Activated CD4-positive, alpha-beta memory T cell treated with anti-CD3 and anti-CD28 coated beads for 36 hours (primary cell): ENCODE measurements at regions not wholly inside any gene's neighbourhood (a gene's known extent, or its start where the extent isn't known, plus 50 kb on each side); places are given as distances from the start of the nearest gene placed in this dataset.
"Not testable (repeated sequence)": the region's sequence is repeated elsewhere in the genome, so short reads cannot be mapped to it uniquely, and the experiment has no call there.

Experiments used
- CTCF ChIA-PET: fragments of 350-600 bp; sonication (Branson Sonifier 250); formaldehyde crosslinking; loops from one replicate; lab custom pipeline; 2021; ENCODE audit warnings: antibody characterized with exemption, inconsistent platforms; lab: Charles Lee
- POLR2A ChIA-PET: fragments of 350-600 bp; sonication (Branson Sonifier 250); formaldehyde crosslinking; loops from one replicate; lab custom pipeline; 2021; ENCODE audit warnings: antibody characterized with exemption; lab: Charles Lee
- DNase-seq: peaks from one replicate; pipeline ENCODE4 v3.0.0-alpha.2; 2020
- H3K27ac Mint-ChIP-seq: one replicate; pipeline ENCODE4 v1.8.0; 2021; ENCODE audit warnings: mixed read lengths
- H3K27me3 Mint-ChIP-seq: one replicate; pipeline ENCODE4 v1.8.0; 2021; ENCODE audit warnings: mixed read lengths
- H3K36me3 Mint-ChIP-seq: one replicate; pipeline ENCODE4 v1.8.0; 2021; ENCODE audit warnings: mixed read lengths
- H3K4me1 Mint-ChIP-seq: one replicate; pipeline ENCODE4 v1.8.0; 2021; ENCODE audit warnings: low read depth, mixed read lengths
- H3K4me3 Mint-ChIP-seq: one replicate; pipeline ENCODE4 v1.8.0; 2021; ENCODE audit warnings: mild to moderate bottlenecking, mixed read lengths
- H3K9me3 Mint-ChIP-seq: one replicate; pipeline ENCODE4 v1.8.0; 2021; ENCODE audit warnings: mixed read lengths
- intact Hi-C: fragments of 100-400 bp; cut with micrococcal nuclease; formaldehyde crosslinking; loops from one replicate; pipeline ENCODE4 v1.15.1; 2023

DNA sequence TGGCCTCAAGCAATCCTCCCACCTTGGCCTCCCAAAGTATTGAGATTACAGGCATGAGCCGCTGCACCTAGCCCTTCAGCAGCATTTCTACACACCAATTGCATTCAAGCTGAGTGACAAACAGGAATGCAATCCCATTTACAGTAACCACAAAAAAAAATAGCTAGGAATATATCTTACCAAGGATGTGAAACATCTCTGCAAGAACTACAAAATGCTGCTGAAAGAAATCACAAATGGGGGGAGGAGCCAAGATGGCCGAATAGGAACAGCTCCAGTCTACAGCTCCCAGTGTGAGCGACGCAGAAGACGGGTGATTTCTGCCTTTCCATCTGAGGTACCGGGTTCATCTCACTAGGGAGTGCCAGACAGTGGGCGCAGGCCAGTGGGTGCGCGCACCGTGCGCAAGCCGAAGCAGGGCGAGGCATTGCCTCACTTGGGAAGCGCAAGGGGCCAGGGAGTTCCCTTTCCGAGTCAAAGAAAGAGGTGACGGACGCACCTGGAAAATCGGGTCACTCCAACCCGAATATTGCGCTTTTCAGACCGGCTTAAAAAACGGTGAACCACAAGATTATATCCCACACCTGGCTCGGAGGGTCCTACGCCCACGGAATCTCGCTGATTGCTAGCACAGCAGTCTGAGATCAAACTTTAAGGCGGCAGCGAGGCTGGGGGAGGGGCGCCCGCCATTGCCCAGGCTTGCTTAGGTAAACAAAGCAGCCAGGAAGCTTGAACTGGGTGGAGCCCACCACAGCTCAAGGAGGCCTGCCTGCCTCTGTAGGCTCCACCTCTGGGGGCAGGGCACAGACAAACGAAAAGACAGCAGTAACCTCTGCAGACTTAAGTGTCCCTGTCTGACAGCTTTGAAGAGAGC, 116.1 kb upstream of the GRB10 start:
- H3K4me3 Mint-ChIP-seq, DNase-seq, CTCF ChIA-PET, H3K9me3 Mint-ChIP-seq, H3K4me1 Mint-ChIP-seq, intact Hi-C loops, H3K27ac Mint-ChIP-seq, POLR2A ChIA-PET, H3K36me3 Mint-ChIP-seq: not testable (repeated sequence)
- H3K27me3 Mint-ChIP-seq: peaks cover 13% of the 10 kb centered on the region

GRCh38 chr7:50887061-50887460, 104.4 kb upstream of the GRB10 start:
- POLR2A ChIA-PET, H3K4me3 Mint-ChIP-seq, H3K27me3 Mint-ChIP-seq, H3K9me3 Mint-ChIP-seq, CTCF ChIA-PET, H3K36me3 Mint-ChIP-seq, DNase-seq, intact Hi-C loops, H3K27ac Mint-ChIP-seq, H3K4me1 Mint-ChIP-seq: not testable (repeated sequence)

GRCh38 chr7:50872437-50872836, 89.7 kb upstream of the GRB10 start:
- Mint-ChIP-seq H3K36me3 (no peaks in the 10 kb centered on the region), H3K4me1 (no peaks in the 10 kb centered on the region)
- intact Hi-C loops: no loop called here

GRCh38 chr7:50869108-50869725, 86.5 kb upstream of the GRB10 start:
- H3K9me3 Mint-ChIP-seq: no peaks in the 10 kb centered on the region
- DNase-seq: no peak
- no peaks in the 10 kb centered on the region for H3K36me3 Mint-ChIP-seq
- no peak overlapping the region for H3K4me3 Mint-ChIP-seq
- no peaks in the 10 kb centered on the region for H3K4me1 Mint-ChIP-seq
- H3K27me3 Mint-ChIP-seq: peaks cover 12% of the 10 kb centered on the region
- intact Hi-C loops: no loop called here
- POLR2A ChIA-PET: no interaction called here
- no peak overlapping the region for H3K27ac Mint-ChIP-seq
- CTCF ChIA-PET: no interaction called here

More at GRCh38 chr7:50872437-50872836, 89.7 kb upstream of the GRB10 start:
- ChIA-PET CTCF (no interaction called here), POLR2A (no interaction called here)
- Mint-ChIP-seq H3K9me3 (no peaks in the 10 kb centered on the region), H3K4me3 (no peak overlapping the region), H3K27ac (no peak overlapping the region), H3K27me3 (peaks cover 15% of the 10 kb centered on the region)
- no peak for DNase-seq

- CTCF ChIA-PET: no interaction called here
- Mint-ChIP-seq H3K9me3 (no peaks in the 10 kb centered on the region), H3K4me1 (no peaks in the 10 kb centered on the region), H3K36me3 (no peaks in the 10 kb centered on the region), H3K27ac (no peak overlapping the region), H3K27me3 (peaks cover 10% of the 10 kb centered on the region), H3K4me3 (no peak overlapping the region)
- intact Hi-C loops: no loop called here
- POLR2A ChIA-PET: no interaction called here
- DNase-seq: no peak
Measured at GRCh38 chr7:50868426-50869100, 85.9 kb upstream of the GRB10 start.

GRCh38 chr7:50867034-50867356, 84.3 kb upstream of the GRB10 start:
- intact Hi-C loops: no loop called here
- Mint-ChIP-seq H3K9me3 (no peaks in the 10 kb centered on the region), H3K27me3 (peaks cover 3% of the 10 kb centered on the region), H3K36me3 (no peaks in the 10 kb centered on the region), H3K4me3 (no peak overlapping the region), H3K27ac (no peak overlapping the region), H3K4me1 (no peaks in the 10 kb centered on the region)
- POLR2A ChIA-PET: no interaction called here
- CTCF ChIA-PET: no interaction called here
- no peak for DNase-seq

DNA sequence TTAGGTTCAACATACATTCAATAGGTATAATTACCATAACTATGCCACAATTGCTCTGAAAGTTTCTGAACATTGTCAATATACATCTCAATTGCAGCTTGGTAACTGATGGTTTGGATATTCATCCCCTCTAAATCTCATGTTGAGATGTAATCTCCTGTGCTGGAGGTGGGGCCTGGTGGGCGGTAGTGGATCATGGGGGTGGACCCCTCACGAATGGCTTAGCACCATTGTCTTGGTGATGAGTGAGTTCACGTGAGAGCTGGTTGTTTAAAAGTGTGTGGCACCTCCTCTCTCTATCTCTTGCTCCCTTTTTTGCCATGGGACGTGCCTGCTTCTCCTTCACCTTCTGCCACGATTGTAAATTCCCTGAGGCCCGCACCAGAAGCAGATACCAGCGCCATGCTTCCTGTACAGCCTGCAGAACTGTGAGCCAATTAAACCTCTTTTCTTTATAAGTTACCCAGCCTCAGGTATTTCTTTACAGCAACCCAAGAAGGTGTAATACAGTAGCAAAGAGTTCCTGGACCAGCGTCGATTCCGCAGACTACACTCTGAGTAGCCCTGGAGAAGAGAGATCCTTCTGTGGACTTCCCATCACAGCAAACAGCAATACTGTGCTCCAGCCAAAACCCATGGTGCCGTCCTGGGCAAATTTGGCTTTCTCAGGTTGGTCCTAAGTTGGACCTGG, 83.8 kb upstream of the GRB10 start:
- CTCF ChIA-PET: no interaction called here
- no peaks in the 10 kb centered on the region for H3K9me3 Mint-ChIP-seq
- intact Hi-C loops: no loop called here
- H3K27me3 Mint-ChIP-seq: peaks cover 3% of the 10 kb centered on the region
- H3K4me1 Mint-ChIP-seq: no peaks in the 10 kb centered on the region
- H3K36me3 Mint-ChIP-seq: no peaks in the 10 kb centered on the region
- no peak for DNase-seq
- POLR2A ChIA-PET: no interaction called here
- H3K27ac Mint-ChIP-seq: no peak overlapping the region
- no peak overlapping the region for H3K4me3 Mint-ChIP-seq

- POLR2A ChIA-PET: no interaction called here
Measured at GRCh38 chr7:50865450-50865849, 82.8 kb upstream of the GRB10 start.

DNA sequence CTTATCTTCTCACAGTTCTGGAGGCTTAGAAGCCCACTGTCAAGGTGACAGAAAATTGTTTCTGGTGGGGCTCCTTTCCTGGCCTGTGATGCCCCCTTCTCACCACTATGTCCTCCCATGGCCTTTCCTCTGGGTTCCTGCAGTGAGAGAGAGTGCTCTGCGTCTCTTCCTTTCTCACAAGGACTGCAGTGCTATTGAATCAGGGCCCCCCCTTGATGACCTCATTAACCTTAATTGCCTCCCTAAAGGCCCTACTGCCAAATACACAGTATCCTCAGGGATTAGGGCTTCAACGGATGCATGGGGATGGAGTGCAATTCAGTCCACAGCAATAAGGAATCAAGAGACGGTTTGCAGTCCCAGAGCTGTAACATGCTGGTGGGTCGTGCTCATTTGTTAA, 82.0 kb upstream of the GRB10 start:
- ChIA-PET POLR2A (no interaction called here), CTCF (no interaction called here)
- H3K36me3 Mint-ChIP-seq: no peaks in the 10 kb centered on the region
- DNase-seq: no peak
- intact Hi-C loops: no loop called here
- no peaks in the 10 kb centered on the region for H3K4me1 Mint-ChIP-seq
- no peak overlapping the region for H3K27ac Mint-ChIP-seq
- no peaks in the 10 kb centered on the region for H3K9me3 Mint-ChIP-seq
- peaks cover 5% of the 10 kb centered on the region for H3K27me3 Mint-ChIP-seq
- no peak overlapping the region for H3K4me3 Mint-ChIP-seq

More at GRCh38 chr7:50865450-50865849, 82.8 kb upstream of the GRB10 start:
- no peaks in the 10 kb centered on the region for H3K36me3 Mint-ChIP-seq
- CTCF ChIA-PET: no interaction called here
- H3K4me1 Mint-ChIP-seq: no peaks in the 10 kb centered on the region
- no peaks in the 10 kb centered on the region for H3K9me3 Mint-ChIP-seq
- intact Hi-C loops: no loop called here
- H3K4me3 Mint-ChIP-seq: no peak overlapping the region
- no peak for DNase-seq
- peaks cover 5% of the 10 kb centered on the region for H3K27me3 Mint-ChIP-seq
- no peak overlapping the region for H3K27ac Mint-ChIP-seq

- H3K4me3 Mint-ChIP-seq: no peak overlapping the region
- no peaks in the 10 kb centered on the region for H3K9me3 Mint-ChIP-seq
- CTCF ChIA-PET: no interaction called here
- POLR2A ChIA-PET: interaction anchor here (0.6 kb wide), 1 partner anchor 25 kb away, joined by 3 read pairs; no protein-coding TSS in a partner anchor
- H3K27me3 Mint-ChIP-seq: peaks cover 5% of the 10 kb centered on the region
- no peaks in the 10 kb centered on the region for H3K36me3 Mint-ChIP-seq
- no peaks in the 10 kb centered on the region for H3K4me1 Mint-ChIP-seq
- intact Hi-C loops: no loop called here
- peak; percentile 34 for DNase-seq
- no peak overlapping the region for H3K27ac Mint-ChIP-seq
Measured at GRCh38 chr7:50863053-50863452, 80.4 kb upstream of the GRB10 start.

DNA sequence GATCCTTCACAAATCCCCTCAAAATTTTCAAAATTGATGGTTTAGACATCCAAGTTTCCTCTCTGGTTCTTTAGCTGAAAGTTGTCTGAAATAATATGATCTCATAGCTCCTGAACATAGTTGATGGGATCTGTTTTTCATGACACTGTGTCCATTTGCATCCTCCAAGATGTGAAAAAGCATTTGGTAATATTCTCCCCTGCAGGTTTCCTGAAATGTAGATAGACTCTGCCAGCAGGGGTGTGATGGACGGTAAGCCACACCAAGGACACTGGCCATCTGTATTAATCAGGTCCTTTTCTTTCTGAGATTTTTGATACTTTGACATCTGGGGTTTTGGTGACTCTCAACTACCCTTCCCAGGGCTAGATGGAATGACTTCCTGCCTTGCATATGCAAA, 79.6 kb upstream of the GRB10 start:
- DNase-seq: no peak
- Mint-ChIP-seq H3K9me3 (no peaks in the 10 kb centered on the region), H3K36me3 (no peaks in the 10 kb centered on the region), H3K27me3 (peaks cover 3% of the 10 kb centered on the region), H3K4me1 (no peaks in the 10 kb centered on the region), H3K27ac (no peak overlapping the region), H3K4me3 (no peak overlapping the region)
- POLR2A ChIA-PET: no interaction called here
- CTCF ChIA-PET: no interaction called here
- intact Hi-C loops: no loop called here

DNA sequence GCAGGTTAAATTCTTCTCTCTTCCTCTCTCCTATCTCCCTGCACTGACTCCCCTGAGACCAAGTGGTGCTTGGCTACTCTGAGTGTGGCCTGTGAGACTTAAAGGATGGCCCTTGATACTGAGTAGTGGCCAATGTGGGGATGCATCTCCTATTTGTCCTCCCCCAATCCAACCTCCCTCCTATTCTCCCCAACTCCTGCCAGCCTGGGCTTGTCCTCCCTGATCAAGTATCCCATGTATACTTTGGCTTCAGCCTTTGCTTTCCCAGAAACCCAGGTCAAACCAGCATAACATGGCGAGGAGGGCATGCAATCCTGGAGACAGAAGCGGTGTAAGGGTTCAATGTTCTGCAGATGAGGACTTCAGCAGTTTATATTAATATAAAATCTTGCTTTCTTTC, 77.9 kb upstream of the GRB10 start:
- Mint-ChIP-seq H3K27ac (no peak overlapping the region), H3K27me3 (peaks cover 3% of the 10 kb centered on the region), H3K4me3 (no peak overlapping the region), H3K4me1 (no peaks in the 10 kb centered on the region), H3K36me3 (no peaks in the 10 kb centered on the region), H3K9me3 (no peaks in the 10 kb centered on the region)
- no peak for DNase-seq
- POLR2A ChIA-PET: no interaction called here
- intact Hi-C loops: no loop called here
- CTCF ChIA-PET: interaction anchor here (0.6 kb wide), 1 partner anchor 300 kb away, joined by 3 read pairs; no protein-coding TSS in a partner anchor
